Fibroblast of lung (primary cell): ENCODE measurements at regions not wholly inside any gene's neighbourhood (a gene's known extent, or its start where the extent isn't known, plus 50 kb on each side); places are given as distances from the start of the nearest gene placed in this dataset.

ENCODE experiments used
- DNase-seq, 2 donors: peaks; one replicate each; pipeline versions ENCODE4 v3.0.0 to v3.0.0-alpha.2; 2010; ENCODE audit warnings: low read depth in 2 of 2
- H2AFZ ChIP-seq: 2 replicates; pipeline ENCODE4 v1.5.1; 2012; ENCODE audit warnings: low read length, control low read depth, inconsistent platforms
- H3K27ac ChIP-seq: 2 replicates; pipeline ENCODE4 v1.5.1; 2011; ENCODE audit warnings: low read length, control low read depth; ENCODE audit not compliant: insufficient read depth
- H3K27me3 ChIP-seq: 2 replicates; pipeline ENCODE4 v1.5.1; 2011; ENCODE audit warnings: mild to moderate bottlenecking, low read length; ENCODE audit not compliant: control insufficient read depth, insufficient read depth
- H3K36me3 ChIP-seq: 2 replicates; pipeline ENCODE4 v1.5.1; 2011; ENCODE audit warnings: low read length; ENCODE audit not compliant: control insufficient read depth, insufficient read depth
- H3K4me1 ChIP-seq: 2 replicates; pipeline ENCODE4 v1.5.1; 2011; ENCODE audit warnings: low read length; ENCODE audit not compliant: control insufficient read depth, insufficient read depth; ENCODE audit errors: extremely low read depth
- H3K4me2 ChIP-seq: 2 replicates; pipeline ENCODE4 v1.5.1; 2011; ENCODE audit warnings: low read length, control low read depth; ENCODE audit not compliant: insufficient read depth; ENCODE audit errors: extremely low read depth
- H3K4me3 ChIP-seq, 4 experiments: fragments of 200-600 bp in 1 of 4; sonication (generic) in 1 of 4; replicated peaks in 1 of 4; 2 replicates each; pipeline ENCODE4 v1.5.1; 2011 to 2016; ENCODE audit warnings: low read length in 4 of 4, low read depth in 3 of 4, mild to moderate bottlenecking in 3 of 4, control low read depth in 2 of 4, inconsistent platforms in 1 of 4, mixed read lengths in 1 of 4; ENCODE audit not compliant: insufficient read depth in 1 of 4; ENCODE audit errors: control extremely low read depth in 1 of 4
- H3K79me2 ChIP-seq: 2 replicates; pipeline ENCODE4 v1.5.1; 2012; ENCODE audit warnings: mild to moderate bottlenecking, low read length, inconsistent platforms; ENCODE audit not compliant: control insufficient read depth, insufficient read depth
- H3K9ac ChIP-seq: 2 replicates; pipeline ENCODE4 v1.5.1; 2011; ENCODE audit warnings: mild to moderate bottlenecking, low read length, control low read depth; ENCODE audit not compliant: insufficient read depth
- H3K9me3 ChIP-seq: 2 replicates; pipeline ENCODE4 v1.5.1; 2012; ENCODE audit warnings: low read depth, low read length; ENCODE audit not compliant: control insufficient read depth, insufficient read depth
- H4K20me1 ChIP-seq: 2 replicates; pipeline ENCODE4 v1.5.1; 2011; ENCODE audit warnings: low read length; ENCODE audit not compliant: control insufficient read depth, insufficient read depth; ENCODE audit errors: extremely low read depth
- EZH2 ChIP-seq: IDR thresholded peaks from 2 replicates; pipeline ENCODE4 v1.5.1; 2012; ENCODE audit warnings: low read length, control low read depth, mild to moderate bottlenecking; ENCODE audit errors: missing control alignments
- TF ChIP-seq, protein P1 (sequence below), 2 donors: IDR thresholded peaks in 1 of 2; conservative IDR thresholded peaks in 1 of 2; 1 replicate in 1 of 2; 2 replicates in 1 of 2; pipeline ENCODE4 v1.5.1; 2011 to 2012; ENCODE audit warnings: low read length in 2 of 2, control low read depth in 1 of 2, inconsistent platforms in 1 of 2, low read depth in 1 of 2, mild to moderate bottlenecking in 1 of 2

DNA sequence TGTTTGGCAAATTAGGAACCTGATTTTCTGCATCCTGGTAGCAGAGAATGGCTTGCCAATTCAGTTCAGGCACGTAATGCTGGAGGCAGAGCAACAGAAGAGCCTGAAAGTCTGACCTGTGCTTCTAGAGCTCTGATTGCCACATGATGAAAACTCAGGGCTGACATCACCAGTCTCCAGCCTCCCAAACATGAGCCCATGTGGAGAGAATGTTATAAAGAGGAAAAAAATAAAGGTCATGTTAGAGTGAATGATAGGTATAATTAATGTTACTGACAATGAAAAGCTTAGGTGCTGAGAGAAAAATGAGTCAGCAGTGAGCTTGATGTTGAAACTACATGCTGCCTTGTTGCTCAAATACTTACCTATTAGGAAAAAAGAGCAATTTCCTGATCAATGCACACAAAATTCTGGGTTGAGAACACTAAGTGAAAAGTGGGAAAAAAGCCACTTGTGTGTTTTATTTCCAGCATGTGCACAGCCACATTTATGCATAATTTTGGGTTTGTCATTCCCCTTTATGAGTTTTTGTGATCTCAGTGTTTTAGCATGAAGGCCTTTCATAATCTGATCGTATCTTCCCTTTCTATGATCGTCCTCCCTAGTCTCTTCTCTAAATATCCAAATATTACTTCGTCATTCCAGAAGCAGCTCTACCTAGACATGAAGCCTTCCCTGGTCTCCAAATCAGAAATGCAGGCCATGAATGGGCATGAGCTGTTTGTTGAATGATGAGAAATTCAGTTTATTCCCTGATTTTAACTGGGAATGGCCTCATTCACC is 113.3 kb upstream of the CPEB2 start:
- Histone ChIP-seq H4K20me1 (no peaks in the 10 kb centered on the region), H3K36me3 (no peaks in the 10 kb centered on the region), H3K9ac (no peak overlapping the region), H3K4me3 (no peak overlapping the region), H3K27ac (no peak overlapping the region), H3K4me2 (no peak overlapping the region), H2AFZ (no peak overlapping the region), H3K79me2 (no peaks in the 10 kb centered on the region), H3K4me1 (no peaks in the 10 kb centered on the region), H3K27me3 (no peaks in the 10 kb centered on the region), H3K9me3 (no peaks in the 10 kb centered on the region)
- TF ChIP-seq, protein P1, sequence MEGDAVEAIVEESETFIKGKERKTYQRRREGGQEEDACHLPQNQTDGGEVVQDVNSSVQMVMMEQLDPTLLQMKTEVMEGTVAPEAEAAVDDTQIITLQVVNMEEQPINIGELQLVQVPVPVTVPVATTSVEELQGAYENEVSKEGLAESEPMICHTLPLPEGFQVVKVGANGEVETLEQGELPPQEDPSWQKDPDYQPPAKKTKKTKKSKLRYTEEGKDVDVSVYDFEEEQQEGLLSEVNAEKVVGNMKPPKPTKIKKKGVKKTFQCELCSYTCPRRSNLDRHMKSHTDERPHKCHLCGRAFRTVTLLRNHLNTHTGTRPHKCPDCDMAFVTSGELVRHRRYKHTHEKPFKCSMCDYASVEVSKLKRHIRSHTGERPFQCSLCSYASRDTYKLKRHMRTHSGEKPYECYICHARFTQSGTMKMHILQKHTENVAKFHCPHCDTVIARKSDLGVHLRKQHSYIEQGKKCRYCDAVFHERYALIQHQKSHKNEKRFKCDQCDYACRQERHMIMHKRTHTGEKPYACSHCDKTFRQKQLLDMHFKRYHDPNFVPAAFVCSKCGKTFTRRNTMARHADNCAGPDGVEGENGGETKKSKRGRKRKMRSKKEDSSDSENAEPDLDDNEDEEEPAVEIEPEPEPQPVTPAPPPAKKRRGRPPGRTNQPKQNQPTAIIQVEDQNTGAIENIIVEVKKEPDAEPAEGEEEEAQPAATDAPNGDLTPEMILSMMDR (conservative IDR thresholded peaks at IDR 0.05 in 1 of 2, IDR thresholded peaks at IDR 0.05 in 1 of 2; ENCODE audit: low read depth in 1 of 2, low read length in 2 of 2), result no peak
- no peak for TF ChIP-seq EZH2
- DNase-seq, result peak in 1 of 2 donors; percentile 7

GRCh38 chr4:14892563-14892962 is 109.7 kb upstream of the CPEB2 start:
- no peaks in the 10 kb centered on the region for H3K4me1 ChIP-seq
- DNase-seq, result no peak
- H4K20me1 ChIP-seq, result no peaks in the 10 kb centered on the region
- H3K27ac ChIP-seq, result no peak overlapping the region
- H3K36me3 ChIP-seq, result no peaks in the 10 kb centered on the region
- no peak for TF ChIP-seq EZH2
- TF ChIP-seq, protein P1 (conservative IDR thresholded peaks at IDR 0.05 in 1 of 2, IDR thresholded peaks at IDR 0.05 in 1 of 2; ENCODE audit: low read depth in 1 of 2, low read length in 2 of 2), result no peak
- H3K79me2 ChIP-seq, result no peaks in the 10 kb centered on the region
- no peak overlapping the region for H3K9ac ChIP-seq
- H3K9me3 ChIP-seq, result no peaks in the 10 kb centered on the region
- no peak overlapping the region for H3K4me2 ChIP-seq
- no peaks in the 10 kb centered on the region for H3K27me3 ChIP-seq
- no peak overlapping the region for H2AFZ ChIP-seq
- H3K4me3 ChIP-seq, result no peak overlapping the region

- no peaks in the 10 kb centered on the region for H3K9me3 ChIP-seq
- no peak overlapping the region for H3K27ac ChIP-seq
- no peak for DNase-seq
- H3K9ac ChIP-seq, result no peak overlapping the region
- H3K27me3 ChIP-seq, result no peaks in the 10 kb centered on the region
- H4K20me1 ChIP-seq, result no peaks in the 10 kb centered on the region
- TF ChIP-seq, protein P1 (conservative IDR thresholded peaks at IDR 0.05 in 1 of 2, IDR thresholded peaks at IDR 0.05 in 1 of 2; ENCODE audit: low read depth in 1 of 2, low read length in 2 of 2), result no peak
- TF ChIP-seq EZH2, result no peak
- no peaks in the 10 kb centered on the region for H3K4me1 ChIP-seq
- H3K36me3 ChIP-seq, result no peaks in the 10 kb centered on the region
- no peak overlapping the region for H2AFZ ChIP-seq
- no peak overlapping the region for H3K4me2 ChIP-seq
- H3K79me2 ChIP-seq, result no peaks in the 10 kb centered on the region
- no peak overlapping the region for H3K4me3 ChIP-seq
These were observed 108.6 kb upstream of the CPEB2 start for GRCh38 chr4:14893713-14894112.
